Right atrium auricular region (tissue), 2 donors: ENCODE measurements at regions not wholly inside any gene's neighbourhood (a gene's known extent, or its start where the extent isn't known, plus 50 kb on each side); places are given as distances from the start of the nearest gene placed in this dataset.

Experiments used
- DNase-seq: peaks from one replicate; pipeline ENCODE4 v3.0.0-alpha.2; 2019; ENCODE audit warnings: low spot score
- H3K27ac ChIP-seq, 2 donors: fragments of 200-600 bp; sonication (generic); 1 replicate in 1 of 2; 2 replicates in 1 of 2; pipeline ENCODE4 v1.5.1; 2016 to 2019
- H3K27me3 ChIP-seq, 2 donors: fragments of 200-600 bp; sonication (generic); one replicate each; pipeline versions ENCODE4 v1.5.1 to v1.6.0; 2017 to 2019
- H3K36me3 ChIP-seq: fragments of 200-600 bp; sonication (generic); one replicate; pipeline ENCODE4 v1.5.1; 2016
- H3K4me1 ChIP-seq, 2 donors: fragments of 200-600 bp; sonication (generic); one replicate each; pipeline versions ENCODE4 v1.5.1 to v1.6.0; 2017 to 2019
- H3K4me3 ChIP-seq, 2 donors: fragments of 200-600 bp; sonication (generic); 1 replicate in 1 of 2; 2 replicates in 1 of 2; pipeline ENCODE4 v1.5.1; 2017 to 2019; ENCODE audit warnings: mild to moderate bottlenecking in 1 of 2, moderate library complexity in 1 of 2
- H3K9me3 ChIP-seq, 2 donors: fragments of 200-600 bp; sonication (generic); one replicate each; pipeline ENCODE4 v1.5.1; 2019
- TF ChIP-seq, protein P1 (sequence below), 2 donors: fragments of 200-600 bp; sonication (generic); IDR thresholded peaks; one replicate each; pipeline ENCODE4 v1.5.1; 2019; ENCODE audit warnings: antibody characterized with exemption in 2 of 2

DNA sequence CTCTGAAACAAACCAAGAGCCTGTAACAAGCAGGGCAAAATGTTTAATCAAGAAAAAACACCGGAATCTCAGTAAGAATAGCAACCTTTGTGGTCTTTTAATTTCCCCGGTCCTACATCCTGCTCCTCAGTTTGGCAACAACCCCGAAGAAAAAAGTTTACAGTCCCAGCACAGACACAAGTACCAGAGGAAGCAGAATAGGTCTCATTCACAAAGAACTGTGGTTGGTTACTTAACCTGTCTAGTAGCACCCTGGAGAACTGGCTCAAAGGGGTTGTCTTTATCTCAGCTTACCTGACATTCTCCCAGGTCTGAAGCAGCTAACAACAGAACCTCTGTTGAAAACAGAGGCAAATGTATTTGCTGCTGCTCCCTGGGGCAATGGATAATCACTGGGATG lies 399.3 kb downstream of the AJAP1 start:
- TF ChIP-seq, protein P1, sequence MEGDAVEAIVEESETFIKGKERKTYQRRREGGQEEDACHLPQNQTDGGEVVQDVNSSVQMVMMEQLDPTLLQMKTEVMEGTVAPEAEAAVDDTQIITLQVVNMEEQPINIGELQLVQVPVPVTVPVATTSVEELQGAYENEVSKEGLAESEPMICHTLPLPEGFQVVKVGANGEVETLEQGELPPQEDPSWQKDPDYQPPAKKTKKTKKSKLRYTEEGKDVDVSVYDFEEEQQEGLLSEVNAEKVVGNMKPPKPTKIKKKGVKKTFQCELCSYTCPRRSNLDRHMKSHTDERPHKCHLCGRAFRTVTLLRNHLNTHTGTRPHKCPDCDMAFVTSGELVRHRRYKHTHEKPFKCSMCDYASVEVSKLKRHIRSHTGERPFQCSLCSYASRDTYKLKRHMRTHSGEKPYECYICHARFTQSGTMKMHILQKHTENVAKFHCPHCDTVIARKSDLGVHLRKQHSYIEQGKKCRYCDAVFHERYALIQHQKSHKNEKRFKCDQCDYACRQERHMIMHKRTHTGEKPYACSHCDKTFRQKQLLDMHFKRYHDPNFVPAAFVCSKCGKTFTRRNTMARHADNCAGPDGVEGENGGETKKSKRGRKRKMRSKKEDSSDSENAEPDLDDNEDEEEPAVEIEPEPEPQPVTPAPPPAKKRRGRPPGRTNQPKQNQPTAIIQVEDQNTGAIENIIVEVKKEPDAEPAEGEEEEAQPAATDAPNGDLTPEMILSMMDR (IDR thresholded peaks at IDR 0.05), result no peak
- peaks cover 0 to 20% of the 10 kb centered on the region in 2 donors for H3K9me3 ChIP-seq
- H3K27me3 ChIP-seq, result no peaks in the 10 kb centered on the region
- H3K4me1 ChIP-seq, result no peaks in the 10 kb centered on the region
- no peak overlapping the region for H3K4me3 ChIP-seq
- no peak for DNase-seq
- no peaks in the 10 kb centered on the region for H3K36me3 ChIP-seq
- H3K27ac ChIP-seq, result no peak overlapping the region

- no peaks in the 10 kb centered on the region for H3K36me3 ChIP-seq
- no peak overlapping the region for H3K4me3 ChIP-seq
- DNase-seq, result no peak
- H3K4me1 ChIP-seq, result no peaks in the 10 kb centered on the region
- H3K9me3 ChIP-seq, result no peaks in the 10 kb centered on the region
- no peaks in the 10 kb centered on the region for H3K27me3 ChIP-seq
- H3K27ac ChIP-seq, result no peak overlapping the region
- TF ChIP-seq, protein P1 (IDR thresholded peaks at IDR 0.05), result no peak
These were observed 374.7 kb downstream of the AJAP1 start for GRCh38 chr1:5029136-5029535.

- Histone ChIP-seq H3K27ac (no peak overlapping the region), H3K4me1 (no peaks in the 10 kb centered on the region), H3K36me3 (no peaks in the 10 kb centered on the region), H3K9me3 (no peaks in the 10 kb centered on the region), H3K4me3 (no peak overlapping the region), H3K27me3 (no peaks in the 10 kb centered on the region)
- TF ChIP-seq, protein P1 (IDR thresholded peaks at IDR 0.05), result no peak
- no peak for DNase-seq
These were observed 357.8 kb downstream of the AJAP1 start for GRCh38 chr1:5012249-5012648.

DNA sequence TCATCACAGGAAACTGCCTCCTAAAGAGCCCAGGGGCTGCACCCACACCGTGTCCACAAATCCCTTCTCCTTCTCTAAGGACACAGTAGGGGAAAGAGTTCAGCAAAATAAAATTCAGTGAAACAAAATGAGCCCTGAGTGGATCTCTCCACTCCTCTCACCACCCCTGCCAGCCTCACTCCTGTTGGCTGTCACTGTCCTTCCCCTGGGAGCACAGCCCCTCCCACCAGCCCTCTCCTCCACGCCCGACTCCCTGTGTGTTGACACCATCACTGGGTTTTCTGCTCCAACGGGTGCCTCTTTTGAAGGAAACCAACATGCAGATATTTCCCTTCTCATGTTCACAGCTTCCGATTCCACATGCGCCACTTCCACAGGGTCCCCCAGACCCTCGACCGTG lies 356.2 kb downstream of the AJAP1 start:
- H3K36me3 ChIP-seq, result no peaks in the 10 kb centered on the region
- TF ChIP-seq, protein P1 (IDR thresholded peaks at IDR 0.05), result no peak
- DNase-seq, result no peak
- no peaks in the 10 kb centered on the region for H3K4me1 ChIP-seq
- H3K4me3 ChIP-seq, result no peak overlapping the region
- H3K27ac ChIP-seq, result no peak overlapping the region
- H3K27me3 ChIP-seq, result no peaks in the 10 kb centered on the region
- no peaks in the 10 kb centered on the region for H3K9me3 ChIP-seq

DNA sequence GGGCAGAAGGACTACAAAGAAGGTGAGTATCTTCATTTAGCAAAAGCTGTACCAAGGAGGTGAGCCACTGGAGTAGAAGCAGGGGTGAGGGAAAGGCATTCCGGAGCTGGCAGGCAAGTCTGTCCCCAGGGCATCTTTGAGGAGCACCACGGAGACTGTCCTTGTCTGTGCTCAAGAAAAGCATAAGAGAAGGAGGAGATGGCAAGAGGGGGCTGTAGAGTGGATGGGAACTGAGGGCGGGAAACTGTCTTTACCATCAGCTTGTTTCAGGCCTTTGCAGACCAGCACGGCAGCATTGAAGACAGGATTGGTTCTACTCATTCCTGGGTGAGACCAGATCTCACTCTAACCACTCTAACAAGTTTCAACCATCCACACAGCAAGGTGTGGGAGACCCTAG lies 355.8 kb downstream of the AJAP1 start:
- Histone ChIP-seq H3K4me1 (no peaks in the 10 kb centered on the region), H3K4me3 (no peak overlapping the region), H3K27me3 (no peaks in the 10 kb centered on the region), H3K27ac (no peak overlapping the region), H3K9me3 (no peaks in the 10 kb centered on the region), H3K36me3 (no peaks in the 10 kb centered on the region)
- TF ChIP-seq, protein P1 (IDR thresholded peaks at IDR 0.05), result no peak
- no peak for DNase-seq

DNA sequence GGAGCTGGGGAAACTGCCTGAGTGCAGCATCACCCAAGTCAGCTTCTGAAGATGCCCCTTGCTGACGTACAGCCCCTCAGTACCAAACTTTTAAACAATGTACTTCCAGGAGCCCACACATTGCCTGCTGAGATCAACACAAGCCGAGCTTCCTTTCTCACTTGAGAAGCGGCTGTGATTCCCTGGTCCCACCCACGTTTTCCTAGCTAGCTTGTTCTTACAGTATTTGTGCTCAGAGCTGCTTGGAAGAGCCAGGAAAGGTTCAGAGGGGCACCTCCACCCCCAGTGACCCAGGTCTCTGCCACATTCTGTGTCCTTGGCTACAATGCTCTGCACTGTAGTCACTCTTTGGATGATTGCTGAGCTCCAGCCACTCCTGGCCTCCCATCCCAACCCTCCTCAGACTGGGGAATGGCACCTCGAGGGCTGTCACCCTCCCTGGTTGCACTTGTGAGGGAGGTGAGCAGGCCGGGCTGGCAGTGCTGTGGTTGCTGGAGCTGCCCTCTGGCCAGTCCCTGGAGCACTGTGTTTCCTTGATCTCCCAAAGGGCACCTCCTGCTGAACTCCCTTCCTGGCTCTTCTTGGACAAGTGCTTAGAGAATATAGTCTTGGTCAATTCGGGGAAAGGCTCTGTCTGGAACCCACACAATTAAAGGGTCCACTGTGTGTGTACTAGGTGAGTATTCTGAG lies 355.1 kb downstream of the AJAP1 start:
- TF ChIP-seq, protein P1 (IDR thresholded peaks at IDR 0.05), result no peak
- Histone ChIP-seq H3K27me3 (no peaks in the 10 kb centered on the region), H3K9me3 (no peaks in the 10 kb centered on the region), H3K4me1 (no peaks in the 10 kb centered on the region), H3K36me3 (no peaks in the 10 kb centered on the region), H3K27ac (no peak overlapping the region), H3K4me3 (no peak overlapping the region)
- DNase-seq, result no peak
